ENCODE measurements at regions not wholly inside any gene's neighbourhood (a gene's known extent, or its start where the extent isn't known, plus 50 kb on each side); places are given as distances from the start of the nearest gene placed in this dataset.

GRCh38 chr3:141684758-141685157, 53.3 kb upstream of the RNF7 start:
- Histone ChIP-seq H3K56ac (ENCODE audit: low read length) (no peak overlapping the region), H3K79me1 (ENCODE audit: low read length) (no peaks in the 10 kb centered on the region), H3K4me3 (ENCODE audit: low read length) (no peak overlapping the region), H4K5ac (ENCODE audit: low read length) (no peak overlapping the region), H2BK120ac (ENCODE audit: low read depth, low read length) (no peak overlapping the region), H2BK15ac (replicated peaks; ENCODE audit: low read depth) (no peak overlapping the region), H3K27me3 (ENCODE audit: insufficient read depth, low read length, poor library complexity) (no peaks in the 10 kb centered on the region), H4K8ac (ENCODE audit: low read depth, low read length) (no peak overlapping the region), H2AK5ac (ENCODE audit: low read length) (no peak overlapping the region), H3K4me1 (ENCODE audit: control insufficient read depth, low read depth, low read length) (peaks cover 4% of the 10 kb centered on the region), H3K4ac (ENCODE audit: low read depth, low read length) (no peak overlapping the region), H3K79me2 (ENCODE audit: control insufficient read depth, insufficient read depth, low read length) (no peaks in the 10 kb centered on the region), H3K9ac (ENCODE audit: low read length) (no peak overlapping the region), H3K36me3 (ENCODE audit: control insufficient read depth, insufficient read depth, low read length) (no peaks in the 10 kb centered on the region), H2BK5ac (ENCODE audit: low read length) (no peak overlapping the region), H3K18ac (ENCODE audit: low read length) (no peak overlapping the region), H3K4me2 (ENCODE audit: low read length) (no peak overlapping the region), H3K23ac (ENCODE audit: low read length) (no peak overlapping the region), H3K27ac (ENCODE audit: low read depth, low read length) (no peak overlapping the region)
- no peak for DNase-seq
- no CpG with 5 or more reads among the region's 1 CpG for WGBS (ENCODE audit: extremely low coverage, insufficient coverage, low lambda C conversion rate)

GRCh38 chr3:141686466-141687291, 51.4 kb upstream of the RNF7 start:
- Histone ChIP-seq H4K8ac (ENCODE audit: low read depth, low read length) (no peak overlapping the region), H3K79me1 (ENCODE audit: low read length) (no peaks in the 10 kb centered on the region), H3K36me3 (ENCODE audit: control insufficient read depth, insufficient read depth, low read length) (no peaks in the 10 kb centered on the region), H3K56ac (ENCODE audit: low read length) (no peak overlapping the region), H2BK15ac (replicated peaks; ENCODE audit: low read depth) (no peak overlapping the region), H3K27ac (ENCODE audit: low read depth, low read length) (no peak overlapping the region), H3K4ac (ENCODE audit: low read depth, low read length) (no peak overlapping the region), H3K4me2 (ENCODE audit: low read length) (no peak overlapping the region), H3K4me3 (ENCODE audit: low read length) (no peak overlapping the region), H2BK5ac (ENCODE audit: low read length) (no peak overlapping the region), H3K18ac (ENCODE audit: low read length) (no peak overlapping the region), H3K27me3 (ENCODE audit: insufficient read depth, low read length, poor library complexity) (no peaks in the 10 kb centered on the region), H3K9ac (ENCODE audit: low read length) (no peak overlapping the region), H3K23ac (ENCODE audit: low read length) (no peak overlapping the region), H2BK120ac (ENCODE audit: low read depth, low read length) (no peak overlapping the region), H2AK5ac (ENCODE audit: low read length) (no peak overlapping the region), H3K4me1 (ENCODE audit: control insufficient read depth, low read depth, low read length) (peaks cover 2% of the 10 kb centered on the region), H3K79me2 (ENCODE audit: control insufficient read depth, insufficient read depth, low read length) (no peaks in the 10 kb centered on the region), H4K5ac (ENCODE audit: low read length) (no peak overlapping the region)
- no peak for DNase-seq
- WGBS (ENCODE audit: extremely low coverage, insufficient coverage, low lambda C conversion rate) = no CpG with 5 or more reads among the region's 8 CpGs

Measured in mesendoderm (in vitro differentiated cells).